SK-N-MC (cell line): ENCODE measurements at regions not wholly inside any gene's neighbourhood (a gene's known extent, or its start where the extent isn't known, plus 50 kb on each side); places are given as distances from the start of the nearest gene placed in this dataset.

Experiments used
- EZH2 ChIP-seq: fragments of 200-600 bp; sonication (generic); IDR thresholded peaks from one replicate; pipeline ENCODE4 v1.6.1; 2017; ENCODE audit warnings: antibody characterized with exemption
- FOXP2 ChIP-seq: optimal IDR thresholded peaks from 2 replicates; pipeline ENCODE3; 2011; ENCODE audit warnings: mild to moderate bottlenecking, moderate library complexity; ENCODE audit not compliant: insufficient read depth; ENCODE audit errors: extremely low read length, control extremely low read depth
- POLR2AphosphoS5 ChIP-seq: IDR thresholded peaks from 2 replicates; pipeline ENCODE4 v1.6.1; 2012; ENCODE audit warnings: mild to moderate bottlenecking, low read depth, low read length, borderline replicate concordance

GRCh38 chr10:121188005-121188404, 336.8 kb downstream of the WDR11 start:
- TF ChIP-seq POLR2AphosphoS5, result no peak
- no peak for TF ChIP-seq EZH2
- TF ChIP-seq FOXP2, result no peak
